Esophagus squamous epithelium (tissue), 5 donors: ENCODE measurements at regions not wholly inside any gene's neighbourhood (a gene's known extent, or its start where the extent isn't known, plus 50 kb on each side); places are given as distances from the start of the nearest gene placed in this dataset.

Experiments used
- DNase-seq: peaks from one replicate; lab custom pipeline; 2025; lab: John Stamatoyannopoulos, UW
- H3K27ac ChIP-seq, 4 donors: fragments of 200-600 bp; sonication (generic); one replicate each; pipeline ENCODE4 v1.5.1; 2016 to 2019; ENCODE audit warnings: mild to moderate bottlenecking in 1 of 4
- H3K27me3 ChIP-seq, 4 donors: fragments of 200-600 bp; sonication (generic); 1 replicate in 3 of 4; 2 replicates in 1 of 4; pipeline versions ENCODE4 v1.5.1 to v1.6.0; 2017 to 2021; ENCODE audit warnings: antibody characterized with exemption in 1 of 4
- H3K36me3 ChIP-seq, 3 donors: fragments of 200-600 bp; sonication (generic); one replicate each; pipeline ENCODE4 v1.5.1; 2016 to 2019
- H3K4me1 ChIP-seq, 3 donors: fragments of 200-600 bp; sonication (generic); one replicate each; pipeline ENCODE4 v1.5.1; 2017 to 2019
- H3K4me3 ChIP-seq, 4 donors: fragments of 200-600 bp; sonication (generic); 1 replicate in 3 of 4; 2 replicates in 1 of 4; pipeline ENCODE4 v1.5.1; 2016 to 2019; ENCODE audit warnings: mild to moderate bottlenecking in 2 of 4, moderate library complexity in 1 of 4
- H3K9me3 ChIP-seq, 3 donors: fragments of 200-600 bp; sonication (generic); one replicate each; pipeline ENCODE4 v1.5.1; 2016 to 2019
- CTCF ChIP-seq, 6 experiments: fragments of 450-650 bp in 4 of 6; fragments of 200-600 bp in 2 of 6; sonication (generic) in 2 of 6; IDR thresholded peaks; one replicate each; pipeline ENCODE4 v1.5.1; 2016 to 2019; ENCODE audit warnings: antibody characterized with exemption in 6 of 6, mild to moderate bottlenecking in 4 of 6, moderate library complexity in 4 of 6
- POLR2A ChIP-seq, 4 donors: fragments of 450-650 bp; IDR thresholded peaks; one replicate each; pipeline ENCODE4 v1.6.1; 2017; ENCODE audit warnings: antibody characterized with exemption in 4 of 4, mild to moderate bottlenecking in 4 of 4, moderate library complexity in 3 of 4
- WGBS, 2 donors: methylation state at CpG; one replicate each; pipeline ENCODE4 v1.1.5; 2018; 5-methylcytosine and 5-hydroxymethylcytosine counted together
- intact Hi-C: fragments of 100-400 bp; cut with DNase I; formaldehyde crosslinking; loops from one replicate; pipeline ENCODE4 v1.15.0; 2022
- donor health status: DM: yes; HTN: yes; CAD: no.

GRCh38 chr13:22505489-22505888, 675.3 kb upstream of the SGCG start:
- H3K36me3 ChIP-seq, result no peaks in the 10 kb centered on the region
- H3K9me3 ChIP-seq, result no peaks in the 10 kb centered on the region
- intact Hi-C loops, result no loop called here
- TF ChIP-seq CTCF (IDR thresholded peaks at IDR 0.05), result no peak
- TF ChIP-seq POLR2A (IDR thresholded peaks at IDR 0.05), result no peak
- H3K4me1 ChIP-seq, result no peaks in the 10 kb centered on the region
- no peak overlapping the region for H3K4me3 ChIP-seq
- no peak for DNase-seq
- WGBS, 2 donors, result 20 to 22% methylated on average over 4 of the region's 4 CpGs
- no peak overlapping the region for H3K27ac ChIP-seq
- no peaks in the 10 kb centered on the region for H3K27me3 ChIP-seq

- no peaks in the 10 kb centered on the region for H3K36me3 ChIP-seq
- intact Hi-C loops, result no loop called here
- H3K4me1 ChIP-seq, result no peaks in the 10 kb centered on the region
- TF ChIP-seq CTCF (IDR thresholded peaks at IDR 0.05), result no peak
- TF ChIP-seq POLR2A (IDR thresholded peaks at IDR 0.05), result no peak
- no peaks in the 10 kb centered on the region for H3K27me3 ChIP-seq
- WGBS, 2 donors, result 59 to 77% methylated on average over 8 of the region's 8 CpGs
- peak overlapping the region in 1 of 4 donors; percentile 27 for H3K4me3 ChIP-seq
- H3K27ac ChIP-seq, result peak overlapping the region in 1 of 4 donors; percentile 46
- DNase-seq, result no peak
- H3K9me3 ChIP-seq, result no peaks in the 10 kb centered on the region
These were observed 674.6 kb upstream of the SGCG start for GRCh38 chr13:22506096-22506691.

- 17 to 22% methylated on average over 3 of the region's 3 CpGs for WGBS, 2 donors
- no peak for DNase-seq
- Histone ChIP-seq H3K4me1 (no peaks in the 10 kb centered on the region), H3K36me3 (no peaks in the 10 kb centered on the region), H3K27me3 (no peaks in the 10 kb centered on the region), H3K4me3 (no peak overlapping the region), H3K9me3 (no peaks in the 10 kb centered on the region), H3K27ac (no peak overlapping the region)
- intact Hi-C loops, result no loop called here
- TF ChIP-seq CTCF (IDR thresholded peaks at IDR 0.05) (no peak), POLR2A (IDR thresholded peaks at IDR 0.05) (no peak)
These were observed 663.2 kb upstream of the SGCG start for GRCh38 chr13:22517544-22517943.

DNA sequence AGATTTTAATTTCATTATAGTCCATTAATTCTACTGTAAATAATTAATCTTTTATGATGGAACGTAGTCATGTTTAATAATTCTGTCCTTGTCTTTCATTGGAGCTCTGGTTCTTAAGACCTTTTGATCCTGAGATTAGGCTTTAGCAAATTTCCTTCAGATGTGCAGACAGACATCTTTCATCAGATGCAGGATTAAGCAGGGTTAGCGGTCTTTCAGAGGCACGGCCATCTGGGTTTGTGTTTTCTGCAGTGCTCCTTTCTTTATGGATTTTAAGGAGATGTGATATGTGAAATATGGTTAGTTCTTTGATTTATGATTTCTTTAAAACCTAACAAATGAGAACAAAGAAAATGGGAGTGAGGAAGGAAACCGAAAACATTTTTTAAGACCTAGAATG, 643.9 kb upstream of the SGCG start:
- Histone ChIP-seq H3K4me1 (no peaks in the 10 kb centered on the region), H3K36me3 (no peaks in the 10 kb centered on the region), H3K4me3 (no peak overlapping the region), H3K27me3 (no peaks in the 10 kb centered on the region), H3K9me3 (no peaks in the 10 kb centered on the region), H3K27ac (no peak overlapping the region)
- WGBS, 2 donors, result 35% methylated on average over 4 of the region's 4 CpGs
- no peak for DNase-seq
- TF ChIP-seq POLR2A (IDR thresholded peaks at IDR 0.05), result no peak
- no peak for TF ChIP-seq CTCF (IDR thresholded peaks at IDR 0.05)
- intact Hi-C loops, result no loop called here

GRCh38 chr13:22538400-22538799, 642.4 kb upstream of the SGCG start:
- Histone ChIP-seq H3K36me3 (no peaks in the 10 kb centered on the region), H3K9me3 (no peaks in the 10 kb centered on the region), H3K4me3 (no peak overlapping the region), H3K27me3 (no peaks in the 10 kb centered on the region), H3K27ac (no peak overlapping the region), H3K4me1 (no peaks in the 10 kb centered on the region)
- WGBS, 2 donors, result 61 to 67% methylated on average over 5 of the region's 5 CpGs
- DNase-seq, result no peak
- intact Hi-C loops, result no loop called here
- TF ChIP-seq CTCF (IDR thresholded peaks at IDR 0.05) (no peak), POLR2A (IDR thresholded peaks at IDR 0.05) (no peak)
